ENCODE measurements at regions not wholly inside any gene's neighbourhood (a gene's known extent, or its start where the extent isn't known, plus 50 kb on each side); places are given as distances from the start of the nearest gene placed in this dataset.
"Not testable (repeated sequence)": the region's sequence is repeated elsewhere in the genome, so short reads cannot be mapped to it uniquely, and the experiment has no call there.

GRCh38 chr12:24356240-24356804, 406.9 kb upstream of the SOX5 start:
- no peak for DNase-seq

GRCh38 chr12:24352363-24352762, 402.9 kb upstream of the SOX5 start:
- DNase-seq, result no peak

- no peak for DNase-seq
Measured at GRCh38 chr12:24349051-24349799, 399.8 kb upstream of the SOX5 start.

- not testable (repeated sequence) for DNase-seq
Measured at GRCh38 chr12:24348180-24348579, 398.7 kb upstream of the SOX5 start.

GRCh38 chr12:24328261-24328660, 378.8 kb upstream of the SOX5 start:
- DNase-seq, result peak; percentile 86

- no peak for DNase-seq
Measured at GRCh38 chr12:24325331-24325730, 375.9 kb upstream of the SOX5 start.

- DNase-seq, result no peak
Measured at GRCh38 chr12:24307716-24308335, 358.4 kb upstream of the SOX5 start.

GRCh38 chr12:24307153-24307552, 357.7 kb upstream of the SOX5 start:
- no peak for DNase-seq

GRCh38 chr12:24306001-24306400, 356.5 kb upstream of the SOX5 start:
- DNase-seq, result no peak

GRCh38 chr12:24304285-24304684, 354.8 kb upstream of the SOX5 start:
- DNase-seq, result no peak

GRCh38 chr12:24302708-24303107, 353.2 kb upstream of the SOX5 start:
- no peak for DNase-seq

GRCh38 chr12:24297516-24297915, 348.0 kb upstream of the SOX5 start:
- no peak for DNase-seq

- DNase-seq, result no peak
Measured at GRCh38 chr12:24293549-24293948, 344.1 kb upstream of the SOX5 start.

GRCh38 chr12:24287963-24288362, 338.5 kb upstream of the SOX5 start:
- no peak for DNase-seq

- DNase-seq, result no peak
Measured at GRCh38 chr12:24285448-24285847, 336.0 kb upstream of the SOX5 start.

- no peak for DNase-seq
Measured at GRCh38 chr12:24281341-24281740, 331.9 kb upstream of the SOX5 start.

GRCh38 chr12:24280056-24280842, 330.8 kb upstream of the SOX5 start:
- DNase-seq, result no peak

- DNase-seq, result no peak
Measured at GRCh38 chr12:24278832-24279231, 329.4 kb upstream of the SOX5 start.

GRCh38 chr12:24270965-24271364, 321.5 kb upstream of the SOX5 start:
- DNase-seq, result no peak

GRCh38 chr12:24270464-24270863, 321.0 kb upstream of the SOX5 start:
- no peak for DNase-seq

GRCh38 chr12:24268663-24269186, 319.3 kb upstream of the SOX5 start:
- DNase-seq, result no peak

- DNase-seq, result no peak
Measured at GRCh38 chr12:24266982-24267381, 317.5 kb upstream of the SOX5 start.

GRCh38 chr12:24256684-24257083, 307.2 kb upstream of the SOX5 start:
- DNase-seq, result no peak

All from NCI-H1694 (cell line).